IMR-90 (cell line): ENCODE measurements at regions not wholly inside any gene's neighbourhood (a gene's known extent, or its start where the extent isn't known, plus 50 kb on each side); places are given as distances from the start of the nearest gene placed in this dataset.

Experiments
- ATAC-seq: fragments of 200-7000 bp; cut with Tn5 transposase; 2 replicates; pipeline ENCODE4 v1.9.1; 2020; ENCODE audit warnings: low read depth, mild to moderate bottlenecking, moderate library complexity
- BruUV-seq: library from RNA; stranded (reverse); fragments of 400-500 nt; replicated peaks from 2 replicates; lab custom pipeline; 2021; lab: Mats Ljungman, UMichigan
- CTCF ChIA-PET: fragments of 300-600 bp; formaldehyde crosslinking; extraction: SDS; loops from one replicate; lab custom pipeline; 2021; ENCODE audit warnings: antibody characterized with exemption; lab: Yijun Ruan, JAX
- POLR2A ChIA-PET: fragments of 300-600 bp; sonication (Branson Sonifier 250); formaldehyde crosslinking; loops from one replicate; lab custom pipeline; 2022; ENCODE audit warnings: antibody characterized with exemption; ENCODE audit not compliant: unreplicated experiment; lab: Charles Lee
- DNase-seq: peaks from one replicate; pipeline ENCODE4 v3.0.0; 2013
- H2AFZ ChIP-seq: replicated peaks from 2 replicates; pipeline ENCODE3; 2013; ENCODE audit warnings: low read length, mild to moderate bottlenecking; ENCODE audit not compliant: poor library complexity
- H2AK5ac ChIP-seq: 2 replicates; pipeline ENCODE4 v1.6.1; 2013; ENCODE audit warnings: low read depth, low read length, inconsistent platforms
- H2AK9ac ChIP-seq: replicated peaks from 2 replicates; pipeline ENCODE3; 2013; ENCODE audit warnings: mild to moderate bottlenecking, low read depth, low read length, moderate library complexity; ENCODE audit not compliant: poor library complexity
- H2BK120ac ChIP-seq: 2 replicates; pipeline ENCODE4 v1.6.1; 2013; ENCODE audit warnings: low read depth, low read length, inconsistent platforms
- H2BK15ac ChIP-seq: 3 replicates; pipeline ENCODE4 v1.6.1; 2013; ENCODE audit warnings: low read depth, low read length, inconsistent platforms
- H2BK20ac ChIP-seq: 2 replicates; pipeline ENCODE4 v1.6.1; 2013; ENCODE audit warnings: low read depth, mild to moderate bottlenecking, inconsistent platforms, low read length, moderate library complexity
- H2BK5ac ChIP-seq: 2 replicates; pipeline ENCODE4 v1.6.1; 2013; ENCODE audit warnings: mild to moderate bottlenecking, low read depth, low read length, inconsistent platforms; ENCODE audit not compliant: poor library complexity, severe bottlenecking
- H3K14ac ChIP-seq: replicated peaks from 2 replicates; pipeline ENCODE4 v1.6.1; 2013; ENCODE audit warnings: low read depth, low read length, inconsistent platforms
- H3K18ac ChIP-seq: 2 replicates; pipeline ENCODE4 v1.6.1; 2013; ENCODE audit warnings: low read depth, low read length, control low read depth
- H3K23ac ChIP-seq: 2 replicates; pipeline ENCODE4 v1.6.1; 2013; ENCODE audit warnings: low read depth, low read length, inconsistent platforms
- H3K27ac ChIP-seq: 2 replicates; pipeline ENCODE4 v1.5.1; 2013; ENCODE audit warnings: mild to moderate bottlenecking, control low read depth, low read length; ENCODE audit not compliant: insufficient read depth
- H3K27me3 ChIP-seq: 2 replicates; pipeline ENCODE4 v1.6.1; 2013; ENCODE audit warnings: low read length; ENCODE audit not compliant: control insufficient read depth, insufficient read depth
- H3K36me3 ChIP-seq: 2 replicates; pipeline ENCODE4 v1.6.1; 2013; ENCODE audit warnings: low read length, mixed read lengths; ENCODE audit not compliant: control insufficient read depth, insufficient read depth
- H3K4ac ChIP-seq: 2 replicates; pipeline ENCODE4 v1.6.1; 2013; ENCODE audit warnings: low read depth, low read length, inconsistent platforms
- H3K4me1 ChIP-seq: 2 replicates; pipeline ENCODE4 v1.6.1; 2013; ENCODE audit warnings: low read length, mixed read lengths; ENCODE audit not compliant: control insufficient read depth, insufficient read depth
- H3K4me2 ChIP-seq: 2 replicates; pipeline ENCODE4 v1.6.1; 2013; ENCODE audit warnings: low read depth, mild to moderate bottlenecking, control low read depth, low read length, moderate library complexity
- H3K4me3 ChIP-seq: 2 replicates; pipeline ENCODE4 v1.5.1; 2013; ENCODE audit warnings: low read depth, mild to moderate bottlenecking, control low read depth, low read length, moderate library complexity; ENCODE audit not compliant: insufficient read depth
- H3K56ac ChIP-seq: 2 replicates; pipeline ENCODE4 v1.6.1; 2013; ENCODE audit warnings: low read length, inconsistent platforms; ENCODE audit not compliant: insufficient read depth; ENCODE audit errors: extremely low read depth
- H3K79me1 ChIP-seq, 2 experiments: 2 replicates each; pipeline ENCODE4 v1.6.1; 2013; ENCODE audit warnings: low read length in 2 of 2, inconsistent platforms in 1 of 2, low read depth in 1 of 2
- H3K9ac ChIP-seq: 2 replicates; pipeline ENCODE4 v1.6.1; 2013; ENCODE audit warnings: low read depth, low read length, control low read depth
- H3K9me1 ChIP-seq: 2 replicates; pipeline ENCODE4 v1.6.1; 2013; ENCODE audit warnings: low read length, inconsistent platforms; ENCODE audit not compliant: insufficient read depth
- H3K9me3 ChIP-seq: 2 replicates; pipeline ENCODE4 v1.6.1; 2013; ENCODE audit warnings: low read length; ENCODE audit not compliant: control insufficient read depth, insufficient read depth
- H4K20me1 ChIP-seq: 2 replicates; pipeline ENCODE4 v1.6.1; 2013; ENCODE audit warnings: low read length, inconsistent platforms; ENCODE audit not compliant: insufficient read depth
- H4K5ac ChIP-seq: 2 replicates; pipeline ENCODE4 v1.6.1; 2013; ENCODE audit warnings: mild to moderate bottlenecking, low read depth, low read length, control low read depth
- H4K8ac ChIP-seq, 2 experiments: 2 replicates each; pipeline ENCODE4 v1.6.1; 2013; ENCODE audit warnings: low read depth in 2 of 2, low read length in 2 of 2, control low read depth in 1 of 2, inconsistent platforms in 1 of 2
- H4K91ac ChIP-seq: 2 replicates; pipeline ENCODE4 v1.6.1; 2013; ENCODE audit warnings: low read depth, low read length, inconsistent platforms; ENCODE audit not compliant: insufficient read depth
- WGBS, 2 experiments: methylation state at CpG; one replicate each; pipeline versions ENCODE4 v1.1.5 to v1.1.7; 2013; ENCODE audit warnings: missing lambda C conversion rate in 2 of 2; ENCODE audit not compliant: insufficient read length in 1 of 2; ENCODE audit errors: extremely low coverage in 2 of 2; 5-methylcytosine and 5-hydroxymethylcytosine counted together
- dilution Hi-C: fragments of 300-500 bp; cut with HindIII; formaldehyde crosslinking; loops from one replicate; pipeline ENCODE4 v1.14.3; 2018; ENCODE audit warnings: low sequenced_read_pairs; ENCODE audit not compliant: unreplicated experiment
- in situ Hi-C: fragments of 300-500 bp; cut with MboI; formaldehyde crosslinking; loops from 3 replicates; pipeline ENCODE4 v1.14.3; 2019; ENCODE audit warnings: low sequenced_read_pairs, inconsistent platforms, mixed read lengths
- intact Hi-C: fragments of 100-400 bp; cut with micrococcal nuclease; formaldehyde crosslinking; loops from 2 replicates; pipeline ENCODE4 v1.10.0; 2022
- TF ChIP-seq, protein P1 (sequence below): fragments of 150-350 bp; IDR thresholded peaks from 2 replicates; pipeline ENCODE4 v1.6.1; 2016; ENCODE audit warnings: low read depth, mild to moderate bottlenecking, low read length, moderate library complexity, borderline replicate concordance

DNA sequence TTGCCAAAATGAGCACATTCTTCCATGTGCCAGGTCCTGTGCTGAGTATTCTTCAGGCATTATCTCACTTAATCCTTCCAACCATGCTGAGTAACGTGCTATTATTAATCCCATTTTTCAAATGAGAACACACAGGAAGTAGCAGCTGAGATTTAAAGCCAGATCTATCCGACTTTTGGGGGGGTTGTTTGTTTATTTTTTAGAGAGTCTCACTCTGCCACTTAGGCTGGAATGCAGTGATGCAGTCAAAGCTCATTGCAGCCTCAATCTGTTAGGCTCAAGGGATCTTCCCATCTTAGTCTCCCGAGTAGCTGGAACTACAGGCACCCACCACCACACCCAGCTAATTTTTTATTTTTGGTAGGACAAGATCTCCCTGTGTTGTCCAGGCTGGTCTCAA lies 55.5 kb upstream of the TRIM2 start:
- POLR2A ChIA-PET = no interaction called here

More for the DNA sequence above, 55.5 kb upstream of the TRIM2 start:
- Histone ChIP-seq H3K4ac (no peak overlapping the region), H4K5ac (no peak overlapping the region), H4K8ac (no peak overlapping the region), H2AFZ (no peak overlapping the region), H4K91ac (no peak overlapping the region), H2AK9ac (no peak overlapping the region), H3K4me2 (no peak overlapping the region), H3K9me3 (no peaks in the 10 kb centered on the region), H3K4me1 (peaks cover 4% of the 10 kb centered on the region; the same call in 1 of the 2 replicates), H3K14ac (no peak overlapping the region), H2AK5ac (no peak overlapping the region), H3K79me1 (no peaks in the 10 kb centered on the region), H2BK5ac (no peak overlapping the region), H3K9ac (no peak overlapping the region), H3K27ac (no peak overlapping the region), H3K27me3 (no peaks in the 10 kb centered on the region), H3K9me1 (no peaks in the 10 kb centered on the region), H3K36me3 (no peaks in the 10 kb centered on the region), H3K56ac (no peak overlapping the region), H3K18ac (no peak overlapping the region), H4K20me1 (no peaks in the 10 kb centered on the region), H2BK15ac (no peak overlapping the region), H3K4me3 (no peak overlapping the region), H2BK20ac (no peak overlapping the region), H3K23ac (no peak overlapping the region), H2BK120ac (no peak overlapping the region)
- no CpG with 5 or more reads among the region's 3 CpGs for WGBS, 2 experiments
- DNase-seq (peak; percentile 5), ATAC-seq (no peak)
- in situ Hi-C loops (no loop called here), intact Hi-C loops (loop anchor here (10.0 kb wide), 1 partner anchor 316 kb away; the partner anchor contains the start of gene TMEM131L), dilution Hi-C loops (no loop called here)
- TF ChIP-seq, protein P1, sequence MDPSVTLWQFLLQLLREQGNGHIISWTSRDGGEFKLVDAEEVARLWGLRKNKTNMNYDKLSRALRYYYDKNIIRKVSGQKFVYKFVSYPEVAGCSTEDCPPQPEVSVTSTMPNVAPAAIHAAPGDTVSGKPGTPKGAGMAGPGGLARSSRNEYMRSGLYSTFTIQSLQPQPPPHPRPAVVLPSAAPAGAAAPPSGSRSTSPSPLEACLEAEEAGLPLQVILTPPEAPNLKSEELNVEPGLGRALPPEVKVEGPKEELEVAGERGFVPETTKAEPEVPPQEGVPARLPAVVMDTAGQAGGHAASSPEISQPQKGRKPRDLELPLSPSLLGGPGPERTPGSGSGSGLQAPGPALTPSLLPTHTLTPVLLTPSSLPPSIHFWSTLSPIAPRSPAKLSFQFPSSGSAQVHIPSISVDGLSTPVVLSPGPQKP = no peak
- no TSS peak for BruUV-seq
- CTCF ChIA-PET = interaction anchor here (0.7 kb wide), 1 partner anchor 97 kb away, joined by 3 read pairs; no protein-coding TSS in a partner anchor
